ENCODE measurements at regions not wholly inside any gene's neighbourhood (a gene's known extent, or its start where the extent isn't known, plus 50 kb on each side); places are given as distances from the start of the nearest gene placed in this dataset.

- no peak for TF ChIP-seq CTCF (IDR thresholded peaks at IDR 0.05)
- TF ChIP-seq POLR2A (IDR thresholded peaks at IDR 0.05) = no peak
These were observed 1511.9 kb downstream of the REEP3 start for GRCh38 chr10:65032867-65033769.

All from body of pancreas (tissue), 4 donors.